H9 (cell line): ENCODE measurements at regions not wholly inside any gene's neighbourhood (a gene's known extent, or its start where the extent isn't known, plus 50 kb on each side); places are given as distances from the start of the nearest gene placed in this dataset.

ENCODE experiments used
- DNase-seq: peaks from one replicate; pipeline ENCODE4 v3.0.0-alpha.2; 2017
- H2AFZ ChIP-seq: one replicate; pipeline ENCODE4 v1.6.1; 2013; ENCODE audit warnings: mild to moderate bottlenecking, low read length, control low read depth, moderate library complexity
- H2AK5ac ChIP-seq: 2 replicates; pipeline ENCODE4 v1.6.1; 2013; ENCODE audit warnings: low read length, control low read depth, mixed read lengths; ENCODE audit not compliant: insufficient read length
- H2BK120ac ChIP-seq: one replicate; pipeline ENCODE4 v1.6.1; 2013; ENCODE audit warnings: low read depth, mild to moderate bottlenecking, low read length, control low read depth, inconsistent platforms; ENCODE audit not compliant: poor library complexity, severe bottlenecking
- H2BK12ac ChIP-seq: 2 replicates; pipeline ENCODE4 v1.6.1; 2013; ENCODE audit warnings: low read length, control low read depth, mixed read lengths, low read depth; ENCODE audit not compliant: insufficient read length
- H2BK15ac ChIP-seq: 2 replicates; pipeline ENCODE4 v1.6.1; 2013; ENCODE audit warnings: low read depth, low read length, control low read depth
- H2BK20ac ChIP-seq: one replicate; pipeline ENCODE4 v1.6.1; 2013; ENCODE audit warnings: low read depth, mild to moderate bottlenecking, low read length, control low read depth, inconsistent platforms; ENCODE audit not compliant: poor library complexity, severe bottlenecking
- H2BK5ac ChIP-seq: 2 replicates; pipeline ENCODE4 v1.6.1; 2013; ENCODE audit warnings: low read length, control low read depth, mixed read lengths; ENCODE audit not compliant: insufficient read length
- H3K14ac ChIP-seq: 2 replicates; pipeline ENCODE4 v1.6.1; 2013; ENCODE audit warnings: low read length, control low read depth; ENCODE audit not compliant: insufficient read depth
- H3K18ac ChIP-seq: 2 replicates; pipeline ENCODE4 v1.6.1; 2013; ENCODE audit warnings: low read depth, mild to moderate bottlenecking, mixed read lengths, low read length, control low read depth; ENCODE audit not compliant: insufficient read length
- H3K23ac ChIP-seq: 2 replicates; pipeline ENCODE4 v1.6.1; 2013; ENCODE audit warnings: low read length, control low read depth, mixed read lengths, low read depth; ENCODE audit not compliant: insufficient read length
- H3K23me2 ChIP-seq: 2 replicates; pipeline ENCODE4 v1.6.1; 2013; ENCODE audit warnings: low read depth, mild to moderate bottlenecking, mixed read lengths, low read length, control low read depth; ENCODE audit not compliant: insufficient read length, poor library complexity, severe bottlenecking
- H3K27ac ChIP-seq: 2 replicates; pipeline ENCODE4 v1.5.1; 2013; ENCODE audit warnings: low read length, control low read depth, mixed read lengths, low read depth; ENCODE audit not compliant: insufficient read length
- H3K27me3 ChIP-seq: 2 replicates; pipeline ENCODE4 v1.6.1; 2013; ENCODE audit warnings: low read length, control low read depth, inconsistent platforms; ENCODE audit not compliant: insufficient read depth
- H3K4ac ChIP-seq: 2 replicates; pipeline ENCODE4 v1.6.1; 2013; ENCODE audit warnings: low read depth, mild to moderate bottlenecking, control low read depth, inconsistent platforms, low read length, moderate library complexity
- H3K4me1 ChIP-seq: 2 replicates; pipeline ENCODE4 v1.6.1; 2013; ENCODE audit warnings: low read length, control low read depth, inconsistent platforms; ENCODE audit not compliant: insufficient read depth
- H3K4me2 ChIP-seq: 2 replicates; pipeline ENCODE4 v1.6.1; 2013; ENCODE audit warnings: low read length, control low read depth, mixed read lengths; ENCODE audit not compliant: insufficient read length, insufficient read depth
- H3K56ac ChIP-seq: 2 replicates; pipeline ENCODE4 v1.6.1; 2013; ENCODE audit warnings: low read depth, mild to moderate bottlenecking, mixed read lengths, low read length, control low read depth; ENCODE audit not compliant: insufficient read length
- H3K79me1 ChIP-seq: 2 replicates; pipeline ENCODE4 v1.6.1; 2013; ENCODE audit warnings: low read depth, mild to moderate bottlenecking, moderate library complexity, low read length, control low read depth, inconsistent platforms; ENCODE audit not compliant: insufficient read depth, poor library complexity, severe bottlenecking
- H3K79me2 ChIP-seq: 2 replicates; pipeline ENCODE4 v1.6.1; 2013; ENCODE audit warnings: low read length, control low read depth, inconsistent platforms; ENCODE audit not compliant: insufficient read depth
- H3K9ac ChIP-seq: 2 replicates; pipeline ENCODE4 v1.6.1; 2013; ENCODE audit warnings: low read length, control low read depth, mixed read lengths; ENCODE audit not compliant: insufficient read length; ENCODE audit errors: extremely low read depth
- H3K9me3 ChIP-seq: one replicate; pipeline ENCODE4 v1.6.1; 2013; ENCODE audit warnings: low read depth, low read length, inconsistent platforms; ENCODE audit not compliant: control insufficient read depth
- H3T11ph ChIP-seq: one replicate; pipeline ENCODE4 v1.6.1; 2013; ENCODE audit warnings: mild to moderate bottlenecking, low read length, control low read depth, inconsistent platforms
- H4K20me1 ChIP-seq: one replicate; pipeline ENCODE4 v1.6.1; 2013; ENCODE audit not compliant: control insufficient read depth, insufficient read length, insufficient read depth
- H4K5ac ChIP-seq: 2 replicates; pipeline ENCODE4 v1.6.1; 2013; ENCODE audit warnings: low read depth, mild to moderate bottlenecking, mixed read lengths, low read length, control low read depth; ENCODE audit not compliant: insufficient read length
- H4K8ac ChIP-seq: replicated peaks from 2 replicates; pipeline ENCODE4 v1.6.1; 2013; ENCODE audit warnings: low read length, control low read depth, mixed read lengths, low read depth; ENCODE audit not compliant: insufficient read length
- H4K91ac ChIP-seq: 2 replicates; pipeline ENCODE4 v1.6.1; 2013; ENCODE audit warnings: low read depth, mild to moderate bottlenecking, moderate library complexity, mixed read lengths, low read length, control low read depth; ENCODE audit not compliant: insufficient read length
- H3K27ac Mint-ChIP-seq, 3 experiments: 2 replicates in 2 of 3; 3 replicates in 1 of 3; pipeline ENCODE4 v1.8.0; 2020 to 2021; ENCODE audit warnings: mixed read lengths in 3 of 3, mild to moderate bottlenecking in 1 of 3, moderate library complexity in 1 of 3
- H3K27me3 Mint-ChIP-seq: 2 replicates; pipeline ENCODE4 v1.8.0; 2021; ENCODE audit warnings: low read depth, mild to moderate bottlenecking, moderate library complexity, mixed read lengths
- H3K36me3 Mint-ChIP-seq, 3 experiments: 2 replicates in 2 of 3; 3 replicates in 1 of 3; pipeline ENCODE4 v1.8.0; 2020 to 2021; ENCODE audit warnings: low read depth in 3 of 3, mixed read lengths in 3 of 3; ENCODE audit not compliant: insufficient read depth in 1 of 3
- H3K4me1 Mint-ChIP-seq, 2 experiments: 2 replicates each; pipeline ENCODE4 v1.8.0; 2020; ENCODE audit warnings: mixed read lengths in 2 of 2
- H3K4me3 Mint-ChIP-seq, 2 experiments: 2 replicates in 1 of 2; 3 replicates in 1 of 2; pipeline ENCODE4 v1.8.0; 2020 to 2021; ENCODE audit warnings: mild to moderate bottlenecking in 2 of 2, mixed read lengths in 2 of 2, moderate library complexity in 1 of 2
- H3K9me3 Mint-ChIP-seq, 2 experiments: 2 replicates in 1 of 2; 3 replicates in 1 of 2; pipeline ENCODE4 v1.8.0; 2020; ENCODE audit warnings: mild to moderate bottlenecking in 2 of 2, mixed read lengths in 2 of 2, moderate library complexity in 1 of 2
- CTCF ChIP-seq: fragments of 200-600 bp; sonication (generic); conservative IDR thresholded peaks from 3 replicates; pipeline ENCODE4 v1.8.0; 2021; ENCODE audit warnings: antibody characterized with exemption, mild to moderate bottlenecking
- WGBS: extraction: QIAGEN DNeasy Blood & Tissue Kit; methylation state at CpG from one replicate; pipeline ENCODE4 v1.1.7; 2013; ENCODE audit warnings: missing lambda C conversion rate, low lambda C conversion rate, mixed read lengths; ENCODE audit not compliant: insufficient read length; ENCODE audit errors: extremely low coverage; 5-methylcytosine and 5-hydroxymethylcytosine counted together

GRCh38 chr15:94119298-94119811, 112.0 kb upstream of the MCTP2 start:
- Histone ChIP-seq H3K4ac (no peak overlapping the region), H3K79me1 (no peaks in the 10 kb centered on the region), H3T11ph (no peak overlapping the region), H3K23ac (no peak overlapping the region), H4K8ac (no peak overlapping the region), H3K23me2 (no peaks in the 10 kb centered on the region), H3K79me2 (no peaks in the 10 kb centered on the region), H4K20me1 (no peaks in the 10 kb centered on the region), H2BK120ac (no peak overlapping the region), H2AK5ac (no peak overlapping the region), H4K5ac (no peak overlapping the region), H3K4me1 (peaks cover 6% of the 10 kb centered on the region; the same call in 1 of the 2 replicates), H3K9me3 (no peaks in the 10 kb centered on the region), H3K9ac (no peak overlapping the region), H2AFZ (no peak overlapping the region), H3K56ac (no peak overlapping the region), H2BK15ac (no peak overlapping the region), H2BK5ac (no peak overlapping the region), H3K27me3 (no peaks in the 10 kb centered on the region), H3K18ac (no peak overlapping the region), H2BK20ac (no peak overlapping the region), H3K4me2 (no peak overlapping the region), H3K27ac (no peak overlapping the region), H4K91ac (no peak overlapping the region), H2BK12ac (no peak overlapping the region), H3K14ac (no peak overlapping the region)
- Mint-ChIP-seq H3K27ac (no peak overlapping the region; a peak in 1 of 7 replicates), H3K4me3 (no peak overlapping the region), H3K36me3 (no peaks in the 10 kb centered on the region), H3K27me3 (no peaks in the 10 kb centered on the region), H3K4me1 (peaks cover 13 to 16% of the 10 kb centered on the region in 2 experiments), H3K9me3 (no peaks in the 10 kb centered on the region; a peak in 1 of 5 replicates)
- no peak for DNase-seq
- TF ChIP-seq CTCF = no peak
- no CpG with 5 or more reads among the region's 6 CpGs for WGBS
